Kidney (tissue), 13 donors: ENCODE measurements at regions not wholly inside any gene's neighbourhood (a gene's known extent, or its start where the extent isn't known, plus 50 kb on each side); places are given as distances from the start of the nearest gene placed in this dataset.

Source experiments
- DNase-seq, 5 donors: peaks; one replicate each; pipeline ENCODE4 v3.0.0-alpha.2; 2013 to 2020
- FAIRE-seq: peaks from 2 replicates; lab custom pipeline; 2012; peaks lifted over from hg19 to GRCh38; lab: Jason Lieb, UNC
- H3K27ac ChIP-seq, 2 donors: one replicate each; pipeline ENCODE4 v1.7.0; 2013; ENCODE audit warnings: low read depth in 2 of 2, low read length in 2 of 2, inconsistent platforms in 1 of 2
- H3K27me3 ChIP-seq: one replicate; pipeline ENCODE4 v1.7.1; 2013; ENCODE audit warnings: low read length, inconsistent platforms; ENCODE audit not compliant: control insufficient read depth, insufficient read depth
- H3K36me3 ChIP-seq, 3 donors: one replicate each; pipeline versions ENCODE4 v1.7.0 to v1.7.1; 2013; ENCODE audit warnings: low read length in 3 of 3, control low read depth in 1 of 3, inconsistent platforms in 1 of 3; ENCODE audit not compliant: insufficient read depth in 3 of 3, control insufficient read depth in 2 of 3
- H3K4me1 ChIP-seq, 3 donors: one replicate each; pipeline versions ENCODE4 v1.7.0 to v1.7.1; 2013; ENCODE audit warnings: low read length in 3 of 3, inconsistent platforms in 1 of 3, low read depth in 1 of 3; ENCODE audit not compliant: control insufficient read depth in 2 of 3, insufficient read depth in 2 of 3
- H3K4me3 ChIP-seq, 3 donors: one replicate each; pipeline versions ENCODE4 v1.7.0 to v1.8.1; 2013; ENCODE audit warnings: low read length in 3 of 3, control low read depth in 1 of 3, inconsistent platforms in 1 of 3
- H3K9ac ChIP-seq, 3 donors: one replicate each; pipeline versions ENCODE4 v1.7.0 to v1.7.1; 2013; ENCODE audit warnings: low read length in 3 of 3, control low read depth in 1 of 3, inconsistent platforms in 1 of 3
- H3K9me3 ChIP-seq, 3 donors: one replicate each; pipeline versions ENCODE4 v1.7.0 to v1.7.1; 2013; ENCODE audit warnings: low read length in 3 of 3, control low read depth in 1 of 3, inconsistent platforms in 1 of 3; ENCODE audit not compliant: control insufficient read depth in 2 of 3, insufficient read depth in 1 of 3
- intact Hi-C: fragments of 100-400 bp; cut with DNase I; formaldehyde crosslinking; loops from one replicate; pipeline ENCODE4 v1.11.1; 2022
- TF ChIP-seq, protein P1 (sequence below): IDR thresholded peaks from 3 replicates; pipeline ENCODE4 v1.5.1; 2012; ENCODE audit warnings: mild to moderate bottlenecking, moderate library complexity, borderline replicate concordance; ENCODE audit not compliant: insufficient read depth; ENCODE audit errors: extremely low read depth
- donor health status: control.
- donor health status: control.
- donor health status: control.
- donor health status: control.
- donor health status: control.
- donor health status: DM: yes; HTN: yes; CAD: no.
- donor health status: Normal renal cell carcinoma (clear cell type).

DNA sequence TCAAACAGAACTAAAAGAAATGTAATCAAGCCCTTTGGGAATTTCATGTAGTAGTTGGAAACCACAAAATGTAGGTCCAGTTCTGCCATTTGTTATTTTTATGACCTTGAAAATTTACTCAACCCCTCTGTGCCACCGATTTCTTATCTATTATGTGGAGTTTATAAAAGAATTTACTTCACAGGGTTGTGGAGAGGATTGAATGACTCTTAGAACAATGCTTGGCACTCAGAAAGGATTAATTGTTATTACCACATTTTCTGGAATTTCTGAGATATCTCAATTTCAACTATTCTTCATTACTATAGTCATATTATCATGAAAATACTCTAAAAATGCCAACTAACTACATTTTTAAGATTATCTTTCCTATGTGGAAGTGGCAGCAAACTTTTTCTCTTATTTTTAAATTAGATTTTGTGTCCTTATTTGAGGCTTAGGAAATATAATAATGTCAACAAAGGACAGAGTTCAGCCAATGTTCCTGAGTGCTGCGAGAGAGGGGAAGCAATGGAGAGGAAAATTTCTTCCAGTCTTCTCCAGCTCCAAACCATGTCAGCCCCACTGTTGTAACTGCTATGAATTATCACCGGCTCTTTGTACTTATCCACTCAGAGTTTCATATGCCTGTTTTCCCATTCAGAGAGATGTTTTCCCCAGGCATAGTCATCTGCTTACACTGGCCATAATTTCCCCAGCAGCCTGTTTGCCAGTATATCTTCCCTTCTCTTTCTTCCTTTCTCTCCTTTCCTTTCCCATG, 525.6 kb downstream of the SPATA31D1 start:
- Histone ChIP-seq H3K9me3 (no peaks in the 10 kb centered on the region), H3K36me3 (no peaks in the 10 kb centered on the region), H3K27ac (no peak overlapping the region), H3K27me3 (no peaks in the 10 kb centered on the region), H3K4me1 (peaks cover 0 to 5% (median 0%) of the 10 kb centered on the region in 3 donors), H3K4me3 (no peak overlapping the region), H3K9ac (no peak overlapping the region)
- intact Hi-C loops: no loop called here
- DNase-seq (no peak), FAIRE-seq (no peak)
- TF ChIP-seq, protein P1, sequence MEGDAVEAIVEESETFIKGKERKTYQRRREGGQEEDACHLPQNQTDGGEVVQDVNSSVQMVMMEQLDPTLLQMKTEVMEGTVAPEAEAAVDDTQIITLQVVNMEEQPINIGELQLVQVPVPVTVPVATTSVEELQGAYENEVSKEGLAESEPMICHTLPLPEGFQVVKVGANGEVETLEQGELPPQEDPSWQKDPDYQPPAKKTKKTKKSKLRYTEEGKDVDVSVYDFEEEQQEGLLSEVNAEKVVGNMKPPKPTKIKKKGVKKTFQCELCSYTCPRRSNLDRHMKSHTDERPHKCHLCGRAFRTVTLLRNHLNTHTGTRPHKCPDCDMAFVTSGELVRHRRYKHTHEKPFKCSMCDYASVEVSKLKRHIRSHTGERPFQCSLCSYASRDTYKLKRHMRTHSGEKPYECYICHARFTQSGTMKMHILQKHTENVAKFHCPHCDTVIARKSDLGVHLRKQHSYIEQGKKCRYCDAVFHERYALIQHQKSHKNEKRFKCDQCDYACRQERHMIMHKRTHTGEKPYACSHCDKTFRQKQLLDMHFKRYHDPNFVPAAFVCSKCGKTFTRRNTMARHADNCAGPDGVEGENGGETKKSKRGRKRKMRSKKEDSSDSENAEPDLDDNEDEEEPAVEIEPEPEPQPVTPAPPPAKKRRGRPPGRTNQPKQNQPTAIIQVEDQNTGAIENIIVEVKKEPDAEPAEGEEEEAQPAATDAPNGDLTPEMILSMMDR: no peak

DNA sequence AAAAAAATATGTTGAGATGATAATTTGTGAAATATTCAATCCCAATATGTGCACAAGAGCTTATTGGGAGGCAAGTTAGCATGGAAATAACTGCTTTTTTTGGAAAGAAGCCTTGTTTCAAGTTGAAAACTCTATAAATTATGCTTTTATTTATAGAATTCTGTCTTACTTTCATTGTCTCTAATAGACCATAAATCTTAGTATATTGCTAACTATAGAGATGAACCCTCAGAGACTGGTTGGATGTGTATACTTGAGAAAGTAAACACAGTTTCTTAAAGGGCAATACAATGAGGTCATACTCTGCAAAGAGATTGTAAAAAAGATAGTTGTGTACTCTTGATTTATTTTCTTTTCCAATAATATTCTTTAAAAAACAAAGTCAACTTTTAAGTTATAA, 530.3 kb downstream of the SPATA31D1 start:
- no peak overlapping the region for H3K4me3 ChIP-seq
- no peaks in the 10 kb centered on the region for H3K36me3 ChIP-seq
- TF ChIP-seq, protein P1: no peak
- DNase-seq (peak in 2 of 5 donors; percentile 30 to 61), FAIRE-seq (no peak)
- intact Hi-C loops: no loop called here
- H3K27ac ChIP-seq: no peak overlapping the region
- no peak overlapping the region for H3K9ac ChIP-seq
- H3K27me3 ChIP-seq: no peaks in the 10 kb centered on the region
- no peaks in the 10 kb centered on the region for H3K9me3 ChIP-seq
- H3K4me1 ChIP-seq: peaks cover 3 to 5% (median 3%) of the 10 kb centered on the region in 3 donors

DNA sequence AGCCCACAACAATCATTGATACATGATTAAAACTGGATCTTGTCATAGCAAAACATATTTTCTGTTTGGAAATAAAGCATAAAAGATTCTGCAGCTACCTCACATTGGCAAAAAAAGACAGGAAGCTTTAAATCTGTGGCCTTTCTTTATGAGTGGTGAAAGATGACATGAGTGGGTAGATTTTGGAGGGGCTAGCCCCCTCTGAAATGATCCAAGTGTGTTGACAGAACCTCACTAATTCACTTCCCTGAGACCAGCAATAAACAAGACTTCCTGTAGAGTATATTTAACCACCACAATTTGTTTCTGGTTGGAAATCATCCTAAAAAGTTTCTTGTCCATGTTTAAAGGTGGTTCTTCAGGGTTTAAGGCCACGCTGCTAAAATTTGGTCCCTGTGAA, 530.8 kb downstream of the SPATA31D1 start:
- intact Hi-C loops: no loop called here
- FAIRE-seq (no peak), DNase-seq (peak in 2 of 5 donors; percentile 56 to 71)
- Histone ChIP-seq H3K4me3 (no peak overlapping the region), H3K9me3 (no peaks in the 10 kb centered on the region), H3K4me1 (peaks cover 3 to 5% (median 3%) of the 10 kb centered on the region in 3 donors), H3K36me3 (no peaks in the 10 kb centered on the region), H3K27ac (no peak overlapping the region), H3K27me3 (no peaks in the 10 kb centered on the region), H3K9ac (no peak overlapping the region)
- TF ChIP-seq, protein P1: no peak
